K562 (cell line): ENCODE measurements at regions not wholly inside any gene's neighbourhood (a gene's known extent, or its start where the extent isn't known, plus 50 kb on each side); places are given as distances from the start of the nearest gene placed in this dataset.

ENCODE experiments used
- RBM22 ChIP-seq: fragments of 200-400 bp; formaldehyde crosslinking; IDR thresholded peaks from 2 replicates; pipeline ENCODE4 v1.6.1; 2018; ENCODE audit warnings: low read length, low read depth; ENCODE audit not compliant: poor library complexity, severe bottlenecking
- TF ChIP-seq, protein P1 (sequence below): fragments of 250-450 bp; sonication (Bioruptor Pico); IDR thresholded peaks from 2 replicates; pipeline ENCODE4 v1.4.0; 2020; ENCODE audit warnings: mild to moderate bottlenecking, moderate library complexity, borderline replicate concordance
- TF ChIP-seq, protein P2 (sequence below), 2 experiments: fragments of 450-650 bp; IDR thresholded peaks; 2 replicates each; pipeline ENCODE4 v1.6.1; 2018; ENCODE audit warnings: mild to moderate bottlenecking in 2 of 2, low read depth in 1 of 2; ENCODE audit not compliant: partially characterized antibody in 2 of 2
- TF ChIP-seq, protein P3 (sequence below): fragments of 450-650 bp; IDR thresholded peaks from 2 replicates; pipeline ENCODE4 v1.6.1; 2016

DNA sequence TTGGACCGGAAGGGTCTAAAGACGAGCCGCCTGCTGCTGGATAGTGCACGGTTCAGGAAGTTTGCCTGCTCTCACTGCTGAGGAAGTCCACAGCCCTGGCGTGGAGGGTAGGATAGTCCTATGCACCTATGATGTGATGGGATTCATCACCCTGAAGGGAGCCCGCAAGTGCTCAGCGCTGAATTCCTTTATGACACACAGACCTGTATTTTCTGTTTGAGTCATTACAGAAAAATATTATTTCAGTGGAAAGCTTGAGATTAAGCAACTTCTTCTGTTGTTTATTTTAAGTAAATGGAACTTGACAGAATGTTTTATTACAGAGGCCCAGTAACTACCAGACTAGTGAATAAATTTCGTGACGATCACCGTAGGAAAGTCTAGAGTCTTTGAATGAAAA lies 123.2 kb downstream of the TRIML1 start (continued):
- TF ChIP-seq, protein P1, sequence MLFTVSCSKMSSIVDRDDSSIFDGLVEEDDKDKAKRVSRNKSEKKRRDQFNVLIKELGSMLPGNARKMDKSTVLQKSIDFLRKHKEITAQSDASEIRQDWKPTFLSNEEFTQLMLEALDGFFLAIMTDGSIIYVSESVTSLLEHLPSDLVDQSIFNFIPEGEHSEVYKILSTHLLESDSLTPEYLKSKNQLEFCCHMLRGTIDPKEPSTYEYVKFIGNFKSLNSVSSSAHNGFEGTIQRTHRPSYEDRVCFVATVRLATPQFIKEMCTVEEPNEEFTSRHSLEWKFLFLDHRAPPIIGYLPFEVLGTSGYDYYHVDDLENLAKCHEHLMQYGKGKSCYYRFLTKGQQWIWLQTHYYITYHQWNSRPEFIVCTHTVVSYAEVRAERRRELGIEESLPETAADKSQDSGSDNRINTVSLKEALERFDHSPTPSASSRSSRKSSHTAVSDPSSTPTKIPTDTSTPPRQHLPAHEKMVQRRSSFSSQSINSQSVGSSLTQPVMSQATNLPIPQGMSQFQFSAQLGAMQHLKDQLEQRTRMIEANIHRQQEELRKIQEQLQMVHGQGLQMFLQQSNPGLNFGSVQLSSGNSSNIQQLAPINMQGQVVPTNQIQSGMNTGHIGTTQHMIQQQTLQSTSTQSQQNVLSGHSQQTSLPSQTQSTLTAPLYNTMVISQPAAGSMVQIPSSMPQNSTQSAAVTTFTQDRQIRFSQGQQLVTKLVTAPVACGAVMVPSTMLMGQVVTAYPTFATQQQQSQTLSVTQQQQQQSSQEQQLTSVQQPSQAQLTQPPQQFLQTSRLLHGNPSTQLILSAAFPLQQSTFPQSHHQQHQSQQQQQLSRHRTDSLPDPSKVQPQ (CRISPR knock-in tag) = no peak
- TF ChIP-seq RBM22 = no peak
- TF ChIP-seq, protein P2, sequence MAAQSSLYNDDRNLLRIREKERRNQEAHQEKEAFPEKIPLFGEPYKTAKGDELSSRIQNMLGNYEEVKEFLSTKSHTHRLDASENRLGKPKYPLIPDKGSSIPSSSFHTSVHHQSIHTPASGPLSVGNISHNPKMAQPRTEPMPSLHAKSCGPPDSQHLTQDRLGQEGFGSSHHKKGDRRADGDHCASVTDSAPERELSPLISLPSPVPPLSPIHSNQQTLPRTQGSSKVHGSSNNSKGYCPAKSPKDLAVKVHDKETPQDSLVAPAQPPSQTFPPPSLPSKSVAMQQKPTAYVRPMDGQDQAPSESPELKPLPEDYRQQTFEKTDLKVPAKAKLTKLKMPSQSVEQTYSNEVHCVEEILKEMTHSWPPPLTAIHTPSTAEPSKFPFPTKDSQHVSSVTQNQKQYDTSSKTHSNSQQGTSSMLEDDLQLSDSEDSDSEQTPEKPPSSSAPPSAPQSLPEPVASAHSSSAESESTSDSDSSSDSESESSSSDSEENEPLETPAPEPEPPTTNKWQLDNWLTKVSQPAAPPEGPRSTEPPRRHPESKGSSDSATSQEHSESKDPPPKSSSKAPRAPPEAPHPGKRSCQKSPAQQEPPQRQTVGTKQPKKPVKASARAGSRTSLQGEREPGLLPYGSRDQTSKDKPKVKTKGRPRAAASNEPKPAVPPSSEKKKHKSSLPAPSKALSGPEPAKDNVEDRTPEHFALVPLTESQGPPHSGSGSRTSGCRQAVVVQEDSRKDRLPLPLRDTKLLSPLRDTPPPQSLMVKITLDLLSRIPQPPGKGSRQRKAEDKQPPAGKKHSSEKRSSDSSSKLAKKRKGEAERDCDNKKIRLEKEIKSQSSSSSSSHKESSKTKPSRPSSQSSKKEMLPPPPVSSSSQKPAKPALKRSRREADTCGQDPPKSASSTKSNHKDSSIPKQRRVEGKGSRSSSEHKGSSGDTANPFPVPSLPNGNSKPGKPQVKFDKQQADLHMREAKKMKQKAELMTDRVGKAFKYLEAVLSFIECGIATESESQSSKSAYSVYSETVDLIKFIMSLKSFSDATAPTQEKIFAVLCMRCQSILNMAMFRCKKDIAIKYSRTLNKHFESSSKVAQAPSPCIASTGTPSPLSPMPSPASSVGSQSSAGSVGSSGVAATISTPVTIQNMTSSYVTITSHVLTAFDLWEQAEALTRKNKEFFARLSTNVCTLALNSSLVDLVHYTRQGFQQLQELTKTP (IDR thresholded peaks at IDR 0.05; ENCODE audit: low read depth in 1 of 2, partially characterized antibody in 2 of 2) = no peak
- TF ChIP-seq, protein P3, sequence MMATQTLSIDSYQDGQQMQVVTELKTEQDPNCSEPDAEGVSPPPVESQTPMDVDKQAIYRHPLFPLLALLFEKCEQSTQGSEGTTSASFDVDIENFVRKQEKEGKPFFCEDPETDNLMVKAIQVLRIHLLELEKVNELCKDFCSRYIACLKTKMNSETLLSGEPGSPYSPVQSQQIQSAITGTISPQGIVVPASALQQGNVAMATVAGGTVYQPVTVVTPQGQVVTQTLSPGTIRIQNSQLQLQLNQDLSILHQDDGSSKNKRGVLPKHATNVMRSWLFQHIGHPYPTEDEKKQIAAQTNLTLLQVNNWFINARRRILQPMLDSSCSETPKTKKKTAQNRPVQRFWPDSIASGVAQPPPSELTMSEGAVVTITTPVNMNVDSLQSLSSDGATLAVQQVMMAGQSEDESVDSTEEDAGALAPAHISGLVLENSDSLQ = no peak
